ENCODE measurements at regions not wholly inside any gene's neighbourhood (a gene's known extent, or its start where the extent isn't known, plus 50 kb on each side); places are given as distances from the start of the nearest gene placed in this dataset.
"Not testable (repeated sequence)": the region's sequence is repeated elsewhere in the genome, so short reads cannot be mapped to it uniquely, and the experiment has no call there.

DNA sequence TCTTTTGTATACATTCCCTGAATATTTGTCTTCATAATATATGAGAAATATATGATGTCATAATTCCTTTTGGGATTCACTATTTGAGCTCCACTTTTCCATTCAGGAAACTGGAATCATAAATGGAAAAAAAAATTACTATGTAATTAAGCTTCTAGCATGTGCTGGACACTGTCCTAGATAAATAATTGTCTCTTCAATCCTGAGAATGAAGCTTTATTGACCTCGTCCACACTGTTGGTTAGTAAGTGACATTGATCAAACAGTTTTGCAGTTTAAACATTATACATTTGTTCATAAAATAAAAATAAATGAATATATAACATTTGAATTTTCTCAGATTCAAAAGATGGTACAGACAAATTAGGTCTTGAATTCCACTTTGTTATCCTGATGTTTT lies 1691.2 kb downstream of the LRRC4C start:
- no peak for DNase-seq
- no peak overlapping the region for H3K27ac ChIP-seq (ENCODE audit: low read length)
- no peaks in the 10 kb centered on the region for H3K79me2 ChIP-seq (ENCODE audit: low read length)
- no peaks in the 10 kb centered on the region for H3K9me3 ChIP-seq (replicated peaks; ENCODE audit: insufficient read depth, low read length)
- H4K20me1 ChIP-seq (ENCODE audit: insufficient read depth, low read length), result no peaks in the 10 kb centered on the region
- no peaks in the 10 kb centered on the region for H3K27me3 ChIP-seq (replicated peaks; ENCODE audit: insufficient read depth, low read length)
- no peak overlapping the region for H2AFZ ChIP-seq (ENCODE audit: low read length)
- no peaks in the 10 kb centered on the region for H3K4me1 ChIP-seq (ENCODE audit: low read length)
- H3K4me3 ChIP-seq (ENCODE audit: low read length), result no peak overlapping the region
- no peak overlapping the region for H3K4me2 ChIP-seq (ENCODE audit: low read depth, low read length)
- no peak overlapping the region for H3K9ac ChIP-seq (ENCODE audit: low read length)
- no peaks in the 10 kb centered on the region for H3K36me3 ChIP-seq (replicated peaks; ENCODE audit: insufficient read depth, low read length)
- TF ChIP-seq, protein P1, sequence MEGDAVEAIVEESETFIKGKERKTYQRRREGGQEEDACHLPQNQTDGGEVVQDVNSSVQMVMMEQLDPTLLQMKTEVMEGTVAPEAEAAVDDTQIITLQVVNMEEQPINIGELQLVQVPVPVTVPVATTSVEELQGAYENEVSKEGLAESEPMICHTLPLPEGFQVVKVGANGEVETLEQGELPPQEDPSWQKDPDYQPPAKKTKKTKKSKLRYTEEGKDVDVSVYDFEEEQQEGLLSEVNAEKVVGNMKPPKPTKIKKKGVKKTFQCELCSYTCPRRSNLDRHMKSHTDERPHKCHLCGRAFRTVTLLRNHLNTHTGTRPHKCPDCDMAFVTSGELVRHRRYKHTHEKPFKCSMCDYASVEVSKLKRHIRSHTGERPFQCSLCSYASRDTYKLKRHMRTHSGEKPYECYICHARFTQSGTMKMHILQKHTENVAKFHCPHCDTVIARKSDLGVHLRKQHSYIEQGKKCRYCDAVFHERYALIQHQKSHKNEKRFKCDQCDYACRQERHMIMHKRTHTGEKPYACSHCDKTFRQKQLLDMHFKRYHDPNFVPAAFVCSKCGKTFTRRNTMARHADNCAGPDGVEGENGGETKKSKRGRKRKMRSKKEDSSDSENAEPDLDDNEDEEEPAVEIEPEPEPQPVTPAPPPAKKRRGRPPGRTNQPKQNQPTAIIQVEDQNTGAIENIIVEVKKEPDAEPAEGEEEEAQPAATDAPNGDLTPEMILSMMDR (IDR thresholded peaks at IDR 0.05; ENCODE audit: low read length), result no peak
- TF ChIP-seq EZH2 (optimal IDR thresholded peaks at IDR 0.05; ENCODE audit: low read depth, low read length) (no peak), EZH2phosphoT487 (IDR thresholded peaks at IDR 0.05; ENCODE audit: low read length) (no peak)
- H3F3A ChIP-seq (ENCODE audit: insufficient read depth, low read length), result no peaks in the 10 kb centered on the region
- H3K9me2 ChIP-seq (replicated peaks; ENCODE audit: insufficient read depth, low read length), result no peaks in the 10 kb centered on the region

GRCh38 chr11:39745401-39745800 lies 1714.1 kb downstream of the LRRC4C start:
- DNase-seq, result no peak
- TF ChIP-seq, protein P1 (IDR thresholded peaks at IDR 0.05; ENCODE audit: low read length), result no peak
- TF ChIP-seq EZH2 (optimal IDR thresholded peaks at IDR 0.05; ENCODE audit: low read depth, low read length), result no peak
- no peak for TF ChIP-seq EZH2phosphoT487 (IDR thresholded peaks at IDR 0.05; ENCODE audit: low read length)
- H3K36me3 ChIP-seq (replicated peaks; ENCODE audit: insufficient read depth, low read length), result no peaks in the 10 kb centered on the region
- H4K20me1 ChIP-seq (ENCODE audit: insufficient read depth, low read length), result no peaks in the 10 kb centered on the region
- H3K27me3 ChIP-seq (replicated peaks; ENCODE audit: insufficient read depth, low read length), result no peaks in the 10 kb centered on the region
- no peak overlapping the region for H3K4me2 ChIP-seq (ENCODE audit: low read depth, low read length)
- no peak overlapping the region for H3K9ac ChIP-seq (ENCODE audit: low read length)
- no peaks in the 10 kb centered on the region for H3K4me1 ChIP-seq (ENCODE audit: low read length)
- no peak overlapping the region for H3K4me3 ChIP-seq (ENCODE audit: low read length)
- H3K9me2 ChIP-seq (replicated peaks; ENCODE audit: insufficient read depth, low read length), result 0 out of 2 replicates have a peak, but pooled peaks cover 3% of the 10 kb centered on the region
- no peaks in the 10 kb centered on the region for H3F3A ChIP-seq (ENCODE audit: insufficient read depth, low read length)
- H3K79me2 ChIP-seq (ENCODE audit: low read length), result no peaks in the 10 kb centered on the region
- H2AFZ ChIP-seq (ENCODE audit: low read length), result no peak overlapping the region
- H3K27ac ChIP-seq (ENCODE audit: low read length), result no peak overlapping the region
- H3K9me3 ChIP-seq (replicated peaks; ENCODE audit: insufficient read depth, low read length), result no peaks in the 10 kb centered on the region

GRCh38 chr11:39741066-39741465 lies 1718.4 kb downstream of the LRRC4C start:
- no peak for DNase-seq
- H3K4me2 ChIP-seq (ENCODE audit: low read depth, low read length), result no peak overlapping the region
- TF ChIP-seq EZH2 (optimal IDR thresholded peaks at IDR 0.05; ENCODE audit: low read depth, low read length) (no peak), EZH2phosphoT487 (IDR thresholded peaks at IDR 0.05; ENCODE audit: low read length) (no peak)
- TF ChIP-seq, protein P1 (IDR thresholded peaks at IDR 0.05; ENCODE audit: low read length), result no peak

DNA sequence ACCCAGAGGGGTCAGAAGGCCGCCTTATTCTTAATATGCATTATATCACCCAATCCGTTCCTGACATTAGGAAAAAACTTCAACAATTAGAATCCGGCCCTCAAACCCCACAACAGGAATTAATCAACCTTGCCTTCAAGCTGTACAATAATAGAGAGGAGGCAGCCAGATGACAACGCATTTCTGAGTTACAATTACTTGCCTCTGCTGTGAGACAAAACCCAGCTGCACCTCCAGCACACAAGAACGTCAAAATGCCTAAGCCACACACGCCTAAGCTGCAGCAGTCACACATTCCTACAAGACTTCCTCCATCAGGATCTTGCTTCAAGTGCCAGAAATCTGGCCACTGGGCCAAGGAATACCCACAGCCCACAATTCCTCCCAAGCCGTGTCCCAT lies 1723.1 kb downstream of the LRRC4C start:
- H3K9me2 ChIP-seq (replicated peaks; ENCODE audit: insufficient read depth, low read length); H3K9ac ChIP-seq (ENCODE audit: low read length); H3K4me2 ChIP-seq (ENCODE audit: low read depth, low read length); H4K20me1 ChIP-seq (ENCODE audit: insufficient read depth, low read length); H3K79me2 ChIP-seq (ENCODE audit: low read length); H3K4me1 ChIP-seq (ENCODE audit: low read length); H3K27ac ChIP-seq (ENCODE audit: low read length); DNase-seq; H3K36me3 ChIP-seq (replicated peaks; ENCODE audit: insufficient read depth, low read length); H2AFZ ChIP-seq (ENCODE audit: low read length); H3K27me3 ChIP-seq (replicated peaks; ENCODE audit: insufficient read depth, low read length); H3F3A ChIP-seq (ENCODE audit: insufficient read depth, low read length); H3K9me3 ChIP-seq (replicated peaks; ENCODE audit: insufficient read depth, low read length); H3K4me3 ChIP-seq (ENCODE audit: low read length): not testable (repeated sequence)

More at GRCh38 chr11:39741066-39741465, 1718.4 kb downstream of the LRRC4C start:
- H3F3A ChIP-seq (ENCODE audit: insufficient read depth, low read length), result no peaks in the 10 kb centered on the region
- no peak overlapping the region for H3K4me3 ChIP-seq (ENCODE audit: low read length)
- H3K27me3 ChIP-seq (replicated peaks; ENCODE audit: insufficient read depth, low read length), result no peaks in the 10 kb centered on the region
- no peaks in the 10 kb centered on the region for H4K20me1 ChIP-seq (ENCODE audit: insufficient read depth, low read length)
- no peak overlapping the region for H3K27ac ChIP-seq (ENCODE audit: low read length)
- H2AFZ ChIP-seq (ENCODE audit: low read length), result no peak overlapping the region
- no peaks in the 10 kb centered on the region for H3K9me2 ChIP-seq (replicated peaks; ENCODE audit: insufficient read depth, low read length)
- no peak overlapping the region for H3K9ac ChIP-seq (ENCODE audit: low read length)
- no peaks in the 10 kb centered on the region for H3K4me1 ChIP-seq (ENCODE audit: low read length)
- no peaks in the 10 kb centered on the region for H3K36me3 ChIP-seq (replicated peaks; ENCODE audit: insufficient read depth, low read length)
- no peaks in the 10 kb centered on the region for H3K79me2 ChIP-seq (ENCODE audit: low read length)
- H3K9me3 ChIP-seq (replicated peaks; ENCODE audit: insufficient read depth, low read length), result no peaks in the 10 kb centered on the region
